ENCODE measurements at regions not wholly inside any gene's neighbourhood (a gene's known extent, or its start where the extent isn't known, plus 50 kb on each side); places are given as distances from the start of the nearest gene placed in this dataset.
"Not testable (repeated sequence)": the region's sequence is repeated elsewhere in the genome, so short reads cannot be mapped to it uniquely, and the experiment has no call there.

DNA sequence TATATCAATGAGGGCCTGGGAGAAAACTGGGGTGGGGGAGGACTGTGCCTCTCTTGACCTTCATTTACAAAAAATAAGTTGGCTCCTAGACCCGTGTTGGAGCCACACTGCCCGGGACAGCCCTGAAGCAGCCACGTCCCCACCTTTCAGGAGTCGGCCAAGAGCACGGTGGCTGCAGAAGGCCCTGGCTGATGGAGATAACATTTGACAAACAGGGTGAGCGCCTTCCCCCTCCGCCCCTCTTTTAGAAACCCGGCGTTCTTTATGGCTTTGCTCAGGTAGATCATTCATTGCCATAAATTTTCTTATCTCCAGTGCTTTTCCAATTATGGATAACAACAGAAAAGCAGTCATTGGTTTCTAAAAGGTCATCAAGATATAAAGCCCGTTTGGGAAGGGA lies 398.1 kb upstream of the TNRC6C start:
- Histone ChIP-seq H3K27me3 (ENCODE audit: control insufficient read depth in 1 of 2, insufficient read depth in 2 of 2, low read length in 2 of 2) (no peaks in the 10 kb centered on the region), H3K36me3 (ENCODE audit: control insufficient read depth in 2 of 2, insufficient read depth in 2 of 2, low read length in 2 of 2) (no peaks in the 10 kb centered on the region), H3K4me1 (ENCODE audit: control insufficient read depth, insufficient read depth, low read length) (peaks cover 7% of the 10 kb centered on the region), H3K9ac (ENCODE audit: low read length in 2 of 2) (no peak overlapping the region), H3K9me3 (ENCODE audit: control insufficient read depth in 2 of 2, low read length in 2 of 2) (peaks cover 0 to 3% of the 10 kb centered on the region in 2 donors), H3K27ac (ENCODE audit: low read length) (no peak overlapping the region), H3K4me3 (ENCODE audit: low read length in 2 of 2) (no peak overlapping the region)

DNA sequence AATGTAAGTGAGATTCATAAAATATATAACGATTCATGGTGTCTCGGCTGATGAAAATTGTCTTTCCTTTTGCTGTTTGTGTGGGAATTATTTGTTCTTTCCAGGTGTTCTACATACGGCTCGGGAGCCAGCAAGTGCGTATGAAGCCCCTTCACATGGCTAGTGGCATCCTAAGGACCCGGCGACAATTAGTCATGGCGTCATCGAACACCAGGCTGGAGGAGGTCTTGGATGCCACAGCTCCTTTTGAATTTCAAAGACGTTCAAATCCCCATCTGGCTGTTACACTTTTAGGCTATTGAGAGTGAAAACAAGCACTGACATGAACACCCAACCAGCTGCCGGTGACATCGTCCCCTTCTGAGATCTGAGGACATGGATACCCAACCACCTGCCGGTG lies 397.7 kb upstream of the TNRC6C start:
- H3K9ac ChIP-seq (ENCODE audit: low read length in 2 of 2): no peak overlapping the region
- no peaks in the 10 kb centered on the region for H3K27me3 ChIP-seq (ENCODE audit: control insufficient read depth in 1 of 2, insufficient read depth in 2 of 2, low read length in 2 of 2)
- no peaks in the 10 kb centered on the region for H3K36me3 ChIP-seq (ENCODE audit: control insufficient read depth in 2 of 2, insufficient read depth in 2 of 2, low read length in 2 of 2)
- peaks cover 4% of the 10 kb centered on the region for H3K4me1 ChIP-seq (ENCODE audit: control insufficient read depth, insufficient read depth, low read length)
- H3K4me3 ChIP-seq (ENCODE audit: low read length in 2 of 2): no peak overlapping the region
- peaks cover 0 to 3% of the 10 kb centered on the region in 2 donors for H3K9me3 ChIP-seq (ENCODE audit: control insufficient read depth in 2 of 2, low read length in 2 of 2)
- no peak overlapping the region for H3K27ac ChIP-seq (ENCODE audit: low read length)

DNA sequence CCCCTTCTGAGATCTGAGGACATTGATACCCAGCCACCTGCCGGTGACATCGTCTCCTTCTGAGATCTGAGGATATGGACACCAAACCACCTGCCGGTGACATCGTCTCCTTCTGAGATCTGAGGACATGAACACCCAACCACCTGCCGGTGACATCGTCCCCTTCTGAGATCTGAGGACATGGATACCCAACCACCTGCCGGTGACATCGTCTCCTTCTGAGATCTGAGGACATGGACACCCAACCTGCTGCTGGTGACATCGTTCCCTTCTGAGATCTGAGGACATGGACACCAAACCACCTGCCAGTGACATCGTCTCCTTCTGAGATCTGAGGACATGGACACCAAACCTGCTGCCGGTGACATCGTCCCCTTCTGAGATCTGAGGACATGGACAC lies 396.1 kb upstream of the TNRC6C start:
- not testable (repeated sequence) for H3K9me3 ChIP-seq (ENCODE audit: control insufficient read depth in 2 of 2, low read length in 2 of 2); H3K4me1 ChIP-seq (ENCODE audit: control insufficient read depth, insufficient read depth, low read length); H3K27ac ChIP-seq (ENCODE audit: low read length); H3K9ac ChIP-seq (ENCODE audit: low read length in 2 of 2); H3K36me3 ChIP-seq (ENCODE audit: control insufficient read depth in 2 of 2, insufficient read depth in 2 of 2, low read length in 2 of 2); H3K4me3 ChIP-seq (ENCODE audit: low read length in 2 of 2); H3K27me3 ChIP-seq (ENCODE audit: control insufficient read depth in 1 of 2, insufficient read depth in 2 of 2, low read length in 2 of 2)

DNA sequence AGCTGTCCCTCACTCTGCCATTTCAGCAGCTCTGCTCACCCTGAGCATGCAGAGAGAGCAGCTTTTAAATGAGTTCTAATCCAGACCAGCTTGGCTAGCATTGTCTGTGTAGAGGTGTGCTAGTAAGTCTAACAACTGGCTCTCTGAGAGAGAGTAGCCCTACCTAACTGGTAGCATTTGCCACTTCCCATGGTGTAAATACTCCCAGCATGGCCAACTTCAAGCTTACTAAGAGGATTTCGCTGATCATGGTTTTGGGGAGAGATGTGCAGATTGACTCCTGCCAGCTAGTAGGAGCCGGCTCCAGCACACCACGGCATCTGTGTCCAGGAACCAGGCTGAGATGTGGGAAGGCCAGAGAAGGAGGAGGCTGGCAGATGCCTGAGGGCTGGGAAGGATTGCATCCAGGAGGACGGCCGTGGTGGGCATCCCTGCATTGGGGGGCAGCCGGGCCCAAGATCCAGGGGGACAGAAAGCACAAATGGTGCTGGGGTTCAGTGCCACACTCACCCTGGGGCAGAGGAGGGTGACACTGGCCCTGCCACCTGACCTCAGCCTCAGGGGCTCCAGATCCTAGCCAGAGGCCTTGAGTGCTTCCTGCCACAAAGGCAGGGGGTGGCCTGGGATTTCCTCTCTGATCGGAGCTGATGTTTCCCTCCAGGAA lies 394.9 kb upstream of the TNRC6C start:
- no peaks in the 10 kb centered on the region for H3K4me1 ChIP-seq (ENCODE audit: control insufficient read depth, insufficient read depth, low read length)
- no peaks in the 10 kb centered on the region for H3K27me3 ChIP-seq (ENCODE audit: control insufficient read depth in 1 of 2, insufficient read depth in 2 of 2, low read length in 2 of 2)
- H3K9ac ChIP-seq (ENCODE audit: low read length in 2 of 2): no peak overlapping the region
- H3K27ac ChIP-seq (ENCODE audit: low read length): no peak overlapping the region
- no peaks in the 10 kb centered on the region for H3K36me3 ChIP-seq (ENCODE audit: control insufficient read depth in 2 of 2, insufficient read depth in 2 of 2, low read length in 2 of 2)
- no peak overlapping the region for H3K4me3 ChIP-seq (ENCODE audit: low read length in 2 of 2)
- H3K9me3 ChIP-seq (ENCODE audit: control insufficient read depth in 2 of 2, low read length in 2 of 2): peaks cover 0 to 3% of the 10 kb centered on the region in 2 donors

DNA sequence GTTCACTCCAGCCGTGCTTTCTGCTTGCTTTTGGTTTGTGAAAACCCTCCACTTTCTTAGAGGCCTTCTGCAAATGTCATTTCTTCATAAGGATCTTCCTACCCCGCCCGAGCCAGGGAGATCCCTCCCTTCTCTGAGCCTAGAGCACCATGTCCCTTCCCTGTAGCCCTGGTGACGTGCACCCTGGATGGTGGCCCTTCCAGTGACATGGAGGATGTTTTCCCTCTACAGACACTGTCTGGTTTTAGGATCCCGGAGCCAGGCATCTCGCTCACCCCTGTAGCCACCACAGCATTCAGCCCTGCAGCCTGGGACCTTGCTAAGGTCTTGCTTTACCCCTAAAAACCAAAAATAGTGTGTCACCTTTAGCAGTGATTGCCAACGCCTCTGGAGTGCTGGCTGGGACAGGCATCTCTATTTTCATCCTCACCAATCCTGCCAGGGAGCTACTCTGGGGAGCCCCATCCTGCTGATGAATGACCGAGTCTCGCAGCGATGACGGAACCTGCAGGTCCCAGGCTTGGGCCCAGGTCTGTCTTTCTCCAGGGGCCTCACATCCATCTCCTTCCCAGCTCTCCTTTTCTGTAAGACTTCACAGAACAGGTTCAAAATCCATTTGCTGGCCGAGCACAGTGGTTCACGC lies 394.1 kb upstream of the TNRC6C start:
- Histone ChIP-seq H3K27ac (ENCODE audit: low read length) (no peak overlapping the region), H3K9ac (ENCODE audit: low read length in 2 of 2) (no peak overlapping the region), H3K4me3 (ENCODE audit: low read length in 2 of 2) (no peak overlapping the region), H3K36me3 (ENCODE audit: control insufficient read depth in 2 of 2, insufficient read depth in 2 of 2, low read length in 2 of 2) (no peaks in the 10 kb centered on the region), H3K9me3 (ENCODE audit: control insufficient read depth in 2 of 2, low read length in 2 of 2) (peaks cover 0 to 3% of the 10 kb centered on the region in 2 donors), H3K27me3 (ENCODE audit: control insufficient read depth in 1 of 2, insufficient read depth in 2 of 2, low read length in 2 of 2) (no peaks in the 10 kb centered on the region), H3K4me1 (ENCODE audit: control insufficient read depth, insufficient read depth, low read length) (no peaks in the 10 kb centered on the region)

DNA sequence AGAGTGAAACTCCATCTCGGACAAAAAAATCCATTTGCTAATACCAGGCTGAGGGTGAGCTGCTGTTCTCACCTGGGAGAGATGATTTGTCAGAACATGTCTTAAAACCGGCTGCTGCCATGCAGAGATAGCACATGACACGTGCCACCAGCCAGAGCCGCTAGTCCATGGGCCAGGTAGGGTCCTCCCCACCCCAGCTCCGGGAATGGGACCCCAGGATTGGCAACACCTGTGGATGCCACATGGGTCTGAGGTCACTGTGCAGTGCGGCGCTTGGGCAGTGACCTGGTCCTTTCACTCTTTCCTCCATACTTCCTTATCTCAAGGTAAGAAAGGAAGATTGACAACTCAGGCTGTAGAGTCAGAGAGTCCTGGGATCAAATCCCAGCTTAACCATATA lies 393.3 kb upstream of the TNRC6C start:
- H3K9me3 ChIP-seq (ENCODE audit: control insufficient read depth in 2 of 2, low read length in 2 of 2): peaks cover 0 to 3% of the 10 kb centered on the region in 2 donors
- no peak overlapping the region for H3K27ac ChIP-seq (ENCODE audit: low read length)
- H3K4me3 ChIP-seq (ENCODE audit: low read length in 2 of 2): no peak overlapping the region
- no peaks in the 10 kb centered on the region for H3K36me3 ChIP-seq (ENCODE audit: control insufficient read depth in 2 of 2, insufficient read depth in 2 of 2, low read length in 2 of 2)
- H3K4me1 ChIP-seq (ENCODE audit: control insufficient read depth, insufficient read depth, low read length): no peaks in the 10 kb centered on the region
- no peak overlapping the region for H3K9ac ChIP-seq (ENCODE audit: low read length in 2 of 2)
- H3K27me3 ChIP-seq (ENCODE audit: control insufficient read depth in 1 of 2, insufficient read depth in 2 of 2, low read length in 2 of 2): no peaks in the 10 kb centered on the region

DNA sequence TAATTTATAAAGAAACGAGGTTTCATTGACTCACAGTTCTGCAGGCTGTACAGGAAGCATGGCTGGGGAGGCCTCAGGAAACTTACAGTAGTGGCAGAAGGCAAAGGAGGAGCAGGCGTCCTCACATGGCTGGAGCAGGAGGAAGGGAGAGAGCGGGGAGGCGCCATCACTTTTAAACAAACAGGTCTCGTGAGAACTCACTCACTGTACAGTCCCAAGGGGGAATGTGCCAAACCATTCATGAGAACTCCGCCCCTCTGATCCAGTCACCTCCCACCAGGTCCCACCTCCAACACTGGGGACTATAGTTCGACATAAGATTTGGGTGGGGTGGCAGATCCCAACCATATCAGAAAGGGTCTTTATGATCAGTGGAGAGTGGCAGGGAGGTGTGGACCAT lies 392.4 kb upstream of the TNRC6C start:
- Histone ChIP-seq H3K4me1 (ENCODE audit: control insufficient read depth, insufficient read depth, low read length) (no peaks in the 10 kb centered on the region), H3K27me3 (ENCODE audit: control insufficient read depth in 1 of 2, insufficient read depth in 2 of 2, low read length in 2 of 2) (peaks cover 0 to 4% of the 10 kb centered on the region in 2 donors), H3K9me3 (ENCODE audit: control insufficient read depth in 2 of 2, low read length in 2 of 2) (peaks cover 0 to 3% of the 10 kb centered on the region in 2 donors), H3K9ac (ENCODE audit: low read length in 2 of 2) (no peak overlapping the region), H3K27ac (ENCODE audit: low read length) (no peak overlapping the region), H3K4me3 (ENCODE audit: low read length in 2 of 2) (no peak overlapping the region), H3K36me3 (ENCODE audit: control insufficient read depth in 2 of 2, insufficient read depth in 2 of 2, low read length in 2 of 2) (no peaks in the 10 kb centered on the region)

DNA sequence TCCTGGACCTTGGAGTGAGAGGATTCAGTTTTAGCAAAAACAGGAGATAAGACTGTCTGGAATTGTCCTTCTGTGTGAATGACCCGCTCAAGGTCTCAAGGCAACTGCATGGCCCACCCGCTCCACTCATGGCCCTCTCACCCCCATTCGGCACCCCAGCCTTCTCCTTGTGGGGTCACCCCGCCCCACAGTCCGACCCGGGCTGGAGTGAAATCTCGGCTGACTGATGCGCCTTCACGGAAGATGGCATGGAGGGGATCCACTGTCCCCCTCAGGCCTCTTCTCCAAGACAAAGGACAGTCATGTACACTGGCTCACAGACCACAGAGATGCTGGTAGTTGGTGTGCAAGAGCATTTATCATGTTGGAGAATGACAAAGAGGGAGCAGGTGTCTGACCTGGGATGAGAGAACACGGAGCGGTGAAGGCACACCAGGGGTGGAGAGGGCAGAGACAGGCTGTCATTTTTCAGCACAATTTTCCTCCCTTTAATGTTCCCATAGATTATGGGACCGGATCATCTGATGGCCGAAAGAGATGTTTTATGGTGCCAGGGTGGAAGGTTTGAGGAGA lies 391.9 kb upstream of the TNRC6C start:
- Histone ChIP-seq H3K4me1 (ENCODE audit: control insufficient read depth, insufficient read depth, low read length) (peaks cover 4% of the 10 kb centered on the region), H3K9me3 (ENCODE audit: control insufficient read depth in 2 of 2, low read length in 2 of 2) (peaks cover 0 to 3% of the 10 kb centered on the region in 2 donors), H3K27me3 (ENCODE audit: control insufficient read depth in 1 of 2, insufficient read depth in 2 of 2, low read length in 2 of 2) (peaks cover 0 to 4% of the 10 kb centered on the region in 2 donors), H3K4me3 (ENCODE audit: low read length in 2 of 2) (no peak overlapping the region), H3K36me3 (ENCODE audit: control insufficient read depth in 2 of 2, insufficient read depth in 2 of 2, low read length in 2 of 2) (no peaks in the 10 kb centered on the region), H3K27ac (ENCODE audit: low read length) (no peak overlapping the region), H3K9ac (ENCODE audit: low read length in 2 of 2) (no peak overlapping the region)

DNA sequence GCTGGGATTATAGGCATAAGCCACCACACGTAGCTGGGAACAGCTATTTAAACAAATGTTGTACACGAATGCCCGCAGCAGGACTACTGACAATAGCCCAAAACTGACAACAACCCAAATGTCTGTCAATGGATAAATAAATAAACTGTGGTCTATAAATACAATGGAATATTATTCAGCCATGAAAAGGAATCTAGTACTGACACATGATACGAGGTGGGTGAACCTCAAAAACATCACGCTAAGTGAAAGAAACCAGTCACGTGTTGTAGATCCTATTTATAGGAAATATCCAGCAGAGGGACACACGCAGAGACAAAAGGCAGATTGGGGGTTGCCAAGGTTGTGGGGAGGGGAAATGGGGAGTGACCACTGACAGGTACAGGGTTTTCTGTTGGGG lies 390.0 kb upstream of the TNRC6C start:
- peaks cover 0 to 8% of the 10 kb centered on the region in 2 donors for H3K27me3 ChIP-seq (ENCODE audit: control insufficient read depth in 1 of 2, insufficient read depth in 2 of 2, low read length in 2 of 2)
- H3K27ac ChIP-seq (ENCODE audit: low read length): no peak overlapping the region
- no peaks in the 10 kb centered on the region for H3K9me3 ChIP-seq (ENCODE audit: control insufficient read depth in 2 of 2, low read length in 2 of 2)
- peaks cover 13% of the 10 kb centered on the region for H3K4me1 ChIP-seq (ENCODE audit: control insufficient read depth, insufficient read depth, low read length)
- no peaks in the 10 kb centered on the region for H3K36me3 ChIP-seq (ENCODE audit: control insufficient read depth in 2 of 2, insufficient read depth in 2 of 2, low read length in 2 of 2)
- no peak overlapping the region for H3K9ac ChIP-seq (ENCODE audit: low read length in 2 of 2)
- no peak overlapping the region for H3K4me3 ChIP-seq (ENCODE audit: low read length in 2 of 2)

DNA sequence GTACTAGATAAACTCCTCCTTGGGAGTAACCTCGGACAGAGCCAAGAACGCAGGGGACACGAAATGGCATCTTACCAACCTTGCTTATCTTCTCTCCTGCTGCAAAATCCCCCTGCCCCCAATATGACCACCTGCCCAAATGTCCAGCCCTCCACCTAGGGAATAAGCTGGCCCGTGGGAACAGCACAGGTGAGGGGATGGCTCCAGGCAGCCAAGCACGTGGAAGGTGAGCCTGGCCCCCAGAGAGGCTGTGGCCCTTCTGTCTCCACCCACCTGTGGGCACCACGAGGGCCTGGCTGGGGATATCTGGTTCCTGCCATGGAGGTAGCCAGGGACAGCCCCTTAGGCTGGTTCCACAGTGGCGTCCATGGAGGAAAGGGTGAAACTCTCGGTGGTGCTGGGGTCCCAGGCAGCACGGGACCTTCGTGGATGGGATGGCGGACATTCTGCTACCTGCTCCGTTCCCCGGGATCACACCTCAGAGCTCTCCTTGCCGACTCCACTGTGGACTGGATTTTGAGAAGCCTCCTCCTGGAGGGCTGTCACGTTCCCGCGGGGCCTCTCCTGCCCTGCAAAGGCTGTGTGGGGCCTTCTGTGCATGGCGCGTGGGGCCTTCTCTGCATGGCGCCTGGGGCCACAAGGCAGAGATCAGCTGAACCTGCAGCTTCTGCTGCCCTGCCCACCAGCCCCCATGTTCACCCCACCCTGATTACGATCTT lies 388.5 kb upstream of the TNRC6C start:
- Histone ChIP-seq H3K9ac (ENCODE audit: low read length in 2 of 2) (no peak overlapping the region), H3K9me3 (ENCODE audit: control insufficient read depth in 2 of 2, low read length in 2 of 2) (no peaks in the 10 kb centered on the region), H3K36me3 (ENCODE audit: control insufficient read depth in 2 of 2, insufficient read depth in 2 of 2, low read length in 2 of 2) (no peaks in the 10 kb centered on the region), H3K27ac (ENCODE audit: low read length) (no peak overlapping the region), H3K4me1 (ENCODE audit: control insufficient read depth, insufficient read depth, low read length) (peaks cover 13% of the 10 kb centered on the region), H3K4me3 (ENCODE audit: low read length in 2 of 2) (no peak overlapping the region), H3K27me3 (ENCODE audit: control insufficient read depth in 1 of 2, insufficient read depth in 2 of 2, low read length in 2 of 2) (peaks cover 0 to 8% of the 10 kb centered on the region in 2 donors)
